GM23338 (cell line): ENCODE measurements at regions not wholly inside any gene's neighbourhood (a gene's known extent, or its start where the extent isn't known, plus 50 kb on each side); places are given as distances from the start of the nearest gene placed in this dataset.

Experiments used
- ATAC-seq: fragments of 200-7000 bp; cut with Tn5 transposase; 3 replicates; pipeline ENCODE4 v1.9.1; 2020
- DNase-seq: peaks from one replicate; pipeline ENCODE4 v3.0.0-alpha.2; 2015; ENCODE audit warnings: low spot score
- H2AFZ ChIP-seq: fragments of 200-600 bp; sonication (generic); 2 replicates; pipeline ENCODE4 v1.8.0; 2016; ENCODE audit warnings: antibody characterized with exemption, mild to moderate bottlenecking, moderate library complexity
- H3F3A ChIP-seq: fragments of 200-600 bp; sonication (generic); replicated peaks from 2 replicates; pipeline ENCODE4 v1.8.0; 2017; ENCODE audit warnings: antibody characterized with exemption, mixed run types, low read depth
- H3K27ac ChIP-seq: fragments of 200-600 bp; sonication (generic); 2 replicates; pipeline ENCODE4 v1.6.1; 2016; ENCODE audit warnings: low read depth
- H3K27me3 ChIP-seq: fragments of 200-600 bp; sonication (generic); 2 replicates; pipeline ENCODE4 v1.8.0; 2016; ENCODE audit warnings: mild to moderate bottlenecking, mixed run types, moderate library complexity; ENCODE audit not compliant: insufficient read depth
- H3K36me3 ChIP-seq: fragments of 200-600 bp; sonication (generic); 2 replicates; pipeline ENCODE4 v1.8.0; 2016; ENCODE audit warnings: mild to moderate bottlenecking; ENCODE audit not compliant: insufficient read depth
- H3K4me1 ChIP-seq: fragments of 200-600 bp; sonication (generic); 2 replicates; pipeline ENCODE4 v1.8.0; 2016; ENCODE audit warnings: mild to moderate bottlenecking, moderate library complexity; ENCODE audit not compliant: insufficient read depth
- H3K4me2 ChIP-seq: fragments of 200-600 bp; sonication (generic); 2 replicates; pipeline ENCODE4 v1.7.1; 2017; ENCODE audit warnings: mixed run types
- H3K4me3 ChIP-seq: fragments of 200-600 bp; sonication (generic); 2 replicates; pipeline ENCODE4 v1.6.1; 2016; ENCODE audit warnings: mixed run types
- H3K79me2 ChIP-seq: fragments of 200-600 bp; sonication (generic); replicated peaks from 2 replicates; pipeline ENCODE4 v1.8.0; 2017; ENCODE audit warnings: mild to moderate bottlenecking; ENCODE audit not compliant: insufficient read depth
- H3K9me2 ChIP-seq: fragments of 200-600 bp; sonication (generic); 2 replicates; pipeline ENCODE4 v1.8.0; 2017; ENCODE audit not compliant: insufficient read depth
- H4K20me1 ChIP-seq: fragments of 200-600 bp; sonication (generic); replicated peaks from 2 replicates; pipeline ENCODE4 v1.8.0; 2017; ENCODE audit warnings: mild to moderate bottlenecking; ENCODE audit not compliant: insufficient read depth
- H3K27ac Mint-ChIP-seq: 2 replicates; pipeline ENCODE4 v1.8.0; 2020; ENCODE audit warnings: inconsistent platforms, mild to moderate bottlenecking, moderate library complexity, mixed read lengths
- H3K27me3 Mint-ChIP-seq: 3 replicates; pipeline ENCODE4 v1.8.0; 2022; ENCODE audit warnings: low read depth, mild to moderate bottlenecking, moderate library complexity, mixed read lengths, inconsistent platforms; ENCODE audit not compliant: insufficient read depth, poor library complexity
- H3K36me3 Mint-ChIP-seq: 3 replicates; pipeline ENCODE4 v1.8.0; 2021; ENCODE audit warnings: low read depth, mild to moderate bottlenecking, inconsistent platforms, moderate library complexity, mixed read lengths
- H3K4me1 Mint-ChIP-seq: 3 replicates; pipeline ENCODE4 v1.8.0; 2020; ENCODE audit warnings: mild to moderate bottlenecking, inconsistent platforms, mixed read lengths
- H3K4me3 Mint-ChIP-seq: 3 replicates; pipeline ENCODE4 v1.8.0; 2021; ENCODE audit warnings: moderate library complexity, mild to moderate bottlenecking, inconsistent platforms, mixed read lengths
- H3K9me3 Mint-ChIP-seq: 3 replicates; pipeline ENCODE4 v1.8.0; 2020; ENCODE audit warnings: moderate library complexity, mild to moderate bottlenecking, inconsistent platforms, mixed read lengths
- CREB1 ChIP-seq: fragments of 250-450 bp; sonication (Bioruptor Pico); IDR thresholded peaks from 2 replicates; pipeline ENCODE4 v1.5.0; 2020; ENCODE audit warnings: low read depth, mild to moderate bottlenecking, moderate library complexity
- CTCF ChIP-seq, 2 experiments: fragments of 200-600 bp in 1 of 2; sonication (generic) in 1 of 2; conservative IDR thresholded peaks; 2 replicates each; pipeline versions ENCODE4 v1.5.1 to v1.6.1; 2016 to 2017; ENCODE audit warnings: antibody characterized with exemption in 2 of 2, low read depth in 2 of 2, mild to moderate bottlenecking in 2 of 2, moderate library complexity in 1 of 2
- EZH2 ChIP-seq: fragments of 200-600 bp; sonication (generic); IDR thresholded peaks from one replicate; pipeline ENCODE4 v1.8.0; 2017; ENCODE audit warnings: antibody characterized with exemption, mild to moderate bottlenecking, low read depth; ENCODE audit not compliant: unreplicated experiment
- EZH2phosphoT487 ChIP-seq: fragments of 200-600 bp; sonication (generic); IDR thresholded peaks from one replicate; pipeline ENCODE4 v1.8.1; 2018; ENCODE audit warnings: antibody characterized with exemption; ENCODE audit not compliant: unreplicated experiment
- JUNB ChIP-seq: IDR thresholded peaks from one replicate; pipeline ENCODE4 v1.6.1; 2016; ENCODE audit warnings: antibody characterized with exemption; ENCODE audit not compliant: unreplicated experiment
- NANOG ChIP-seq: IDR thresholded peaks from 2 replicates; pipeline ENCODE4 v1.6.1; 2016; ENCODE audit warnings: antibody characterized with exemption, borderline replicate concordance
- POLR2AphosphoS5 ChIP-seq: IDR thresholded peaks from 2 replicates; pipeline ENCODE4 v1.6.1; 2016; ENCODE audit warnings: antibody characterized with exemption, low read depth
- STAT1 ChIP-seq: IDR thresholded peaks from one replicate; pipeline ENCODE4 v1.6.1; 2016; ENCODE audit warnings: antibody characterized with exemption; ENCODE audit not compliant: unreplicated experiment
- ZNF114 ChIP-seq: fragments of 250-450 bp; sonication (Bioruptor Pico); IDR thresholded peaks from 2 replicates; pipeline ENCODE4 v1.5.0; 2020; ENCODE audit warnings: mild to moderate bottlenecking, moderate library complexity
- ZNF331 ChIP-seq: fragments of 250-450 bp; sonication (Bioruptor Pico); IDR thresholded peaks from 2 replicates; pipeline ENCODE4 v1.5.0; 2020; ENCODE audit warnings: low read depth, mild to moderate bottlenecking, moderate library complexity
- TF ChIP-seq, protein P1 (sequence below): fragments of 250-450 bp; sonication (Bioruptor Pico); IDR thresholded peaks from 2 replicates; pipeline ENCODE4 v1.5.0; 2020; ENCODE audit warnings: mild to moderate bottlenecking, moderate library complexity
- TF ChIP-seq, protein P2 (sequence below): IDR thresholded peaks from one replicate; pipeline ENCODE4 v1.6.1; 2018; ENCODE audit warnings: antibody characterized with exemption; ENCODE audit not compliant: unreplicated experiment
- TF ChIP-seq, protein P3 (sequence below): IDR thresholded peaks from 2 replicates; pipeline ENCODE4 v1.6.1; 2016; ENCODE audit warnings: antibody characterized with exemption

- Mint-ChIP-seq H3K4me1 (no peaks in the 10 kb centered on the region), H3K27me3 (peaks cover 2% of the 10 kb centered on the region)
These were observed 49.8 kb upstream of the VGLL2 start for GRCh38 chr6:117215353-117216090.

More at GRCh38 chr6:117215353-117216090, 49.8 kb upstream of the VGLL2 start:
- no peaks in the 10 kb centered on the region for H3K36me3 Mint-ChIP-seq
- H3F3A ChIP-seq: no peaks in the 10 kb centered on the region
- no peaks in the 10 kb centered on the region for H3K27me3 ChIP-seq
- H3K79me2 ChIP-seq: no peaks in the 10 kb centered on the region
- no peaks in the 10 kb centered on the region for H3K4me1 ChIP-seq
- no peak overlapping the region for H3K27ac Mint-ChIP-seq
- no peak overlapping the region for H2AFZ ChIP-seq
- no peaks in the 10 kb centered on the region for H4K20me1 ChIP-seq
- H3K4me3 ChIP-seq: no peak overlapping the region
- ATAC-seq: no peak
- H3K9me2 ChIP-seq: 0 out of 2 replicates have a peak, but pooled peaks cover under 1% of the 10 kb centered on the region
- no peak for DNase-seq
- no peak overlapping the region for H3K4me2 ChIP-seq
- TF ChIP-seq EZH2 (no peak), STAT1 (no peak), POLR2AphosphoS5 (no peak), ZNF114 (CRISPR knock-in tag) (no peak), EZH2phosphoT487 (no peak), JUNB (no peak), CREB1 (CRISPR knock-in tag) (no peak), ZNF331 (CRISPR knock-in tag) (no peak), NANOG (no peak), CTCF (conservative IDR thresholded peaks at IDR 0.05; ENCODE audit: low read depth in 2 of 2) (no peak)
- TF ChIP-seq, protein P1, sequence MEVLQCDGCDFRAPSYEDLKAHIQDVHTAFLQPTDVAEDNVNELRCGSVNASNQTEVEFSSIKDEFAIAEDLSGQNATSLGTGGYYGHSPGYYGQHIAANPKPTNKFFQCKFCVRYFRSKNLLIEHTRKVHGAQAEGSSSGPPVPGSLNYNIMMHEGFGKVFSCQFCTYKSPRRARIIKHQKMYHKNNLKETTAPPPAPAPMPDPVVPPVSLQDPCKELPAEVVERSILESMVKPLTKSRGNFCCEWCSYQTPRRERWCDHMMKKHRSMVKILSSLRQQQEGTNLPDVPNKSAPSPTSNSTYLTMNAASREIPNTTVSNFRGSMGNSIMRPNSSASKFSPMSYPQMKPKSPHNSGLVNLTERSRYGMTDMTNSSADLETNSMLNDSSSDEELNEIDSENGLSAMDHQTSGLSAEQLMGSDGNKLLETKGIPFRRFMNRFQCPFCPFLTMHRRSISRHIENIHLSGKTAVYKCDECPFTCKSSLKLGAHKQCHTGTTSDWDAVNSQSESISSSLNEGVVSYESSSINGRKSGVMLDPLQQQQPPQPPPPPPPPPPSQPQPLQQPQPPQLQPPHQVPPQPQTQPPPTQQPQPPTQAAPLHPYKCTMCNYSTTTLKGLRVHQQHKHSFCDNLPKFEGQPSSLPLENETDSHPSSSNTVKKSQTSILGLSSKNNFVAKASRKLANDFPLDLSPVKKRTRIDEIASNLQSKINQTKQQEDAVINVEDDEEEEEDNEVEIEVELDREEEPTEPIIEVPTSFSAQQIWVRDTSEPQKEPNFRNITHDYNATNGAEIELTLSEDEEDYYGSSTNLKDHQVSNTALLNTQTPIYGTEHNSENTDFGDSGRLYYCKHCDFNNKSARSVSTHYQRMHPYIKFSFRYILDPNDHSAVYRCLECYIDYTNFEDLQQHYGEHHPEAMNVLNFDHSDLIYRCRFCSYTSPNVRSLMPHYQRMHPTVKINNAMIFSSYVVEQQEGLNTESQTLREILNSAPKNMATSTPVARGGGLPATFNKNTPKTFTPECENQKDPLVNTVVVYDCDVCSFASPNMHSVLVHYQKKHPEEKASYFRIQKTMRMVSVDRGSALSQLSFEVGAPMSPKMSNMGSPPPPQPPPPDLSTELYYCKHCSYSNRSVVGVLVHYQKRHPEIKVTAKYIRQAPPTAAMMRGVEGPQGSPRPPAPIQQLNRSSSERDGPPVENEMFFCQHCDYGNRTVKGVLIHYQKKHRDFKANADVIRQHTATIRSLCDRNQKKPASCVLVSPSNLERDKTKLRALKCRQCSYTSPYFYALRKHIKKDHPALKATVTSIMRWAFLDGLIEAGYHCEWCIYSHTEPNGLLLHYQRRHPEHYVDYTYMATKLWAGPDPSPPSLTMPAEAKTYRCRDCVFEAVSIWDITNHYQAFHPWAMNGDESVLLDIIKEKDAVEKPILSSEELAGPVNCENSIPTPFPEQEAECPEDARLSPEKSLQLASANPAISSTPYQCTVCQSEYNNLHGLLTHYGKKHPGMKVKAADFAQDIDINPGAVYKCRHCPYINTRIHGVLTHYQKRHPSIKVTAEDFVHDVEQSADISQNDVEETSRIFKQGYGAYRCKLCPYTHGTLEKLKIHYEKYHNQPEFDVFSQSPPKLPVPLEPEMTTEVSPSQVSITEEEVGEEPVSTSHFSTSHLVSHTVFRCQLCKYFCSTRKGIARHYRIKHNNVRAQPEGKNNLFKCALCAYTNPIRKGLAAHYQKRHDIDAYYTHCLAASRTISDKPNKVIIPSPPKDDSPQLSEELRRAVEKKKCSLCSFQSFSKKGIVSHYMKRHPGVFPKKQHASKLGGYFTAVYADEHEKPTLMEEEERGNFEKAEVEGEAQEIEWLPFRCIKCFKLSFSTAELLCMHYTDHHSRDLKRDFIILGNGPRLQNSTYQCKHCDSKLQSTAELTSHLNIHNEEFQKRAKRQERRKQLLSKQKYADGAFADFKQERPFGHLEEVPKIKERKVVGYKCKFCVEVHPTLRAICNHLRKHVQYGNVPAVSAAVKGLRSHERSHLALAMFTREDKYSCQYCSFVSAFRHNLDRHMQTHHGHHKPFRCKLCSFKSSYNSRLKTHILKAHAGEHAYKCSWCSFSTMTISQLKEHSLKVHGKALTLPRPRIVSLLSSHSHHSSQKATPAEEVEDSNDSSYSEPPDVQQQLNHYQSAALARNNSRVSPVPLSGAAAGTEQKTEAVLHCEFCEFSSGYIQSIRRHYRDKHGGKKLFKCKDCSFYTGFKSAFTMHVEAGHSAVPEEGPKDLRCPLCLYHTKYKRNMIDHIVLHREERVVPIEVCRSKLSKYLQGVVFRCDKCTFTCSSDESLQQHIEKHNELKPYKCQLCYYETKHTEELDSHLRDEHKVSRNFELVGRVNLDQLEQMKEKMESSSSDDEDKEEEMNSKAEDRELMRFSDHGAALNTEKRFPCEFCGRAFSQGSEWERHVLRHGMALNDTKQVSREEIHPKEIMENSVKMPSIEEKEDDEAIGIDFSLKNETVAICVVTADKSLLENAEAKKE (CRISPR knock-in tag): no peak
- TF ChIP-seq, protein P2, sequence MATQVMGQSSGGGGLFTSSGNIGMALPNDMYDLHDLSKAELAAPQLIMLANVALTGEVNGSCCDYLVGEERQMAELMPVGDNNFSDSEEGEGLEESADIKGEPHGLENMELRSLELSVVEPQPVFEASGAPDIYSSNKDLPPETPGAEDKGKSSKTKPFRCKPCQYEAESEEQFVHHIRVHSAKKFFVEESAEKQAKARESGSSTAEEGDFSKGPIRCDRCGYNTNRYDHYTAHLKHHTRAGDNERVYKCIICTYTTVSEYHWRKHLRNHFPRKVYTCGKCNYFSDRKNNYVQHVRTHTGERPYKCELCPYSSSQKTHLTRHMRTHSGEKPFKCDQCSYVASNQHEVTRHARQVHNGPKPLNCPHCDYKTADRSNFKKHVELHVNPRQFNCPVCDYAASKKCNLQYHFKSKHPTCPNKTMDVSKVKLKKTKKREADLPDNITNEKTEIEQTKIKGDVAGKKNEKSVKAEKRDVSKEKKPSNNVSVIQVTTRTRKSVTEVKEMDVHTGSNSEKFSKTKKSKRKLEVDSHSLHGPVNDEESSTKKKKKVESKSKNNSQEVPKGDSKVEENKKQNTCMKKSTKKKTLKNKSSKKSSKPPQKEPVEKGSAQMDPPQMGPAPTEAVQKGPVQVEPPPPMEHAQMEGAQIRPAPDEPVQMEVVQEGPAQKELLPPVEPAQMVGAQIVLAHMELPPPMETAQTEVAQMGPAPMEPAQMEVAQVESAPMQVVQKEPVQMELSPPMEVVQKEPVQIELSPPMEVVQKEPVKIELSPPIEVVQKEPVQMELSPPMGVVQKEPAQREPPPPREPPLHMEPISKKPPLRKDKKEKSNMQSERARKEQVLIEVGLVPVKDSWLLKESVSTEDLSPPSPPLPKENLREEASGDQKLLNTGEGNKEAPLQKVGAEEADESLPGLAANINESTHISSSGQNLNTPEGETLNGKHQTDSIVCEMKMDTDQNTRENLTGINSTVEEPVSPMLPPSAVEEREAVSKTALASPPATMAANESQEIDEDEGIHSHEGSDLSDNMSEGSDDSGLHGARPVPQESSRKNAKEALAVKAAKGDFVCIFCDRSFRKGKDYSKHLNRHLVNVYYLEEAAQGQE: no peak
- TF ChIP-seq, protein P3, sequence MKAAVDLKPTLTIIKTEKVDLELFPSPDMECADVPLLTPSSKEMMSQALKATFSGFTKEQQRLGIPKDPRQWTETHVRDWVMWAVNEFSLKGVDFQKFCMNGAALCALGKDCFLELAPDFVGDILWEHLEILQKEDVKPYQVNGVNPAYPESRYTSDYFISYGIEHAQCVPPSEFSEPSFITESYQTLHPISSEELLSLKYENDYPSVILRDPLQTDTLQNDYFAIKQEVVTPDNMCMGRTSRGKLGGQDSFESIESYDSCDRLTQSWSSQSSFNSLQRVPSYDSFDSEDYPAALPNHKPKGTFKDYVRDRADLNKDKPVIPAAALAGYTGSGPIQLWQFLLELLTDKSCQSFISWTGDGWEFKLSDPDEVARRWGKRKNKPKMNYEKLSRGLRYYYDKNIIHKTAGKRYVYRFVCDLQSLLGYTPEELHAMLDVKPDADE: no peak
- H3K27ac ChIP-seq: no peak overlapping the region
- H3K9me3 Mint-ChIP-seq: no peaks in the 10 kb centered on the region
- H3K4me3 Mint-ChIP-seq: no peak overlapping the region
- no peaks in the 10 kb centered on the region for H3K36me3 ChIP-seq
